ENCODE measurements at regions not wholly inside any gene's neighbourhood (a gene's known extent, or its start where the extent isn't known, plus 50 kb on each side); places are given as distances from the start of the nearest gene placed in this dataset.

GRCh38 chr15:96735632-96736240 is 405.2 kb downstream of the NR2F2 start:
- no peak for DNase-seq (ENCODE audit: low spot score)

- no peak for DNase-seq (ENCODE audit: low spot score)
Observed at GRCh38 chr15:96736384-96736783, 405.9 kb downstream of the NR2F2 start.

GRCh38 chr15:96737408-96737807 is 406.9 kb downstream of the NR2F2 start:
- no peak for DNase-seq (ENCODE audit: low spot score)

GRCh38 chr15:96746665-96747064 is 416.2 kb downstream of the NR2F2 start:
- DNase-seq (ENCODE audit: low spot score), result no peak

GRCh38 chr15:96747291-96747690 is 416.8 kb downstream of the NR2F2 start:
- DNase-seq (ENCODE audit: low spot score), result no peak

GRCh38 chr15:96750361-96750760 is 419.9 kb downstream of the NR2F2 start:
- no peak for DNase-seq (ENCODE audit: low spot score)

GRCh38 chr15:96756146-96756545 is 425.6 kb downstream of the NR2F2 start:
- DNase-seq (ENCODE audit: low spot score), result no peak

- no peak for DNase-seq (ENCODE audit: low spot score)
Observed at GRCh38 chr15:96756656-96757055, 426.2 kb downstream of the NR2F2 start.

GRCh38 chr15:96762566-96762965 is 432.1 kb downstream of the NR2F2 start:
- no peak for DNase-seq (ENCODE audit: low spot score)

- DNase-seq (ENCODE audit: low spot score), result no peak
Observed at GRCh38 chr15:96764501-96764900, 434.0 kb downstream of the NR2F2 start.

GRCh38 chr15:96764946-96765345 is 434.4 kb downstream of the NR2F2 start:
- no peak for DNase-seq (ENCODE audit: low spot score)

GRCh38 chr15:96766366-96766765 is 435.9 kb downstream of the NR2F2 start:
- DNase-seq (ENCODE audit: low spot score), result no peak

GRCh38 chr15:96767703-96768434 is 437.4 kb downstream of the NR2F2 start:
- no peak for DNase-seq (ENCODE audit: low spot score)

GRCh38 chr15:96768435-96768789 is 437.9 kb downstream of the NR2F2 start:
- DNase-seq (ENCODE audit: low spot score), result no peak

GRCh38 chr15:96771035-96771434 is 440.5 kb downstream of the NR2F2 start:
- DNase-seq (ENCODE audit: low spot score), result no peak

GRCh38 chr15:96774216-96774615 is 443.7 kb downstream of the NR2F2 start:
- DNase-seq (ENCODE audit: low spot score), result no peak

GRCh38 chr15:96783746-96784145 is 453.2 kb downstream of the NR2F2 start:
- no peak for DNase-seq (ENCODE audit: low spot score)

- DNase-seq (ENCODE audit: low spot score), result no peak
Observed at GRCh38 chr15:96790004-96790403, 459.5 kb downstream of the NR2F2 start.

GRCh38 chr15:96792216-96792615 is 461.7 kb downstream of the NR2F2 start:
- DNase-seq (ENCODE audit: low spot score), result no peak

- no peak for DNase-seq (ENCODE audit: low spot score)
Observed at GRCh38 chr15:96796841-96797240, 466.3 kb downstream of the NR2F2 start.

- no peak for DNase-seq (ENCODE audit: low spot score)
Observed at GRCh38 chr15:96801576-96802150, 471.2 kb downstream of the NR2F2 start.

GRCh38 chr15:96802611-96803255 is 472.2 kb downstream of the NR2F2 start:
- DNase-seq (ENCODE audit: low spot score), result no peak

- DNase-seq (ENCODE audit: low spot score), result no peak
Observed at GRCh38 chr15:96804754-96805153, 474.3 kb downstream of the NR2F2 start.
